Heart left ventricle (tissue), 16 donors: ENCODE measurements at regions not wholly inside any gene's neighbourhood (a gene's known extent, or its start where the extent isn't known, plus 50 kb on each side); places are given as distances from the start of the nearest gene placed in this dataset.
"Not testable (repeated sequence)": the region's sequence is repeated elsewhere in the genome, so short reads cannot be mapped to it uniquely, and the experiment has no call there.

Experiments used
- ATAC-seq, 4 donors: fragments of 200-7000 bp; cut with Tn5 transposase; one replicate each; pipeline ENCODE4 v1.9.1; 2020 to 2022; ENCODE audit warnings: moderate library complexity in 4 of 4, mild to moderate bottlenecking in 3 of 4, moderate number of reproducible peaks in 1 of 4
- DNase-seq, 5 donors: peaks; one replicate each; pipeline ENCODE4 v3.0.0-alpha.2; 2020
- H3K27ac ChIP-seq, 12 donors: fragments of 200-600 bp; sonication (generic) in 4 of 12; one replicate each; pipeline versions ENCODE4 v1.5.0 to v1.8.0; 2016 to 2022; ENCODE audit warnings: mild to moderate bottlenecking in 2 of 12
- H3K27me3 ChIP-seq, 9 donors: fragments of 200-600 bp; sonication (generic) in 2 of 9; one replicate each; pipeline versions ENCODE4 v1.5.1 to v1.8.0; 2016 to 2022; ENCODE audit warnings: mild to moderate bottlenecking in 3 of 9
- H3K36me3 ChIP-seq, 9 donors: fragments of 200-600 bp; sonication (generic) in 2 of 9; one replicate each; pipeline versions ENCODE4 v1.5.0 to v1.8.0; 2018 to 2022; ENCODE audit warnings: mild to moderate bottlenecking in 2 of 9
- H3K4me1 ChIP-seq, 12 donors: fragments of 200-600 bp; sonication (generic) in 4 of 12; one replicate each; pipeline versions ENCODE4 v1.5.0 to v1.8.0; 2016 to 2022; ENCODE audit warnings: mild to moderate bottlenecking in 3 of 12
- H3K4me3 ChIP-seq, 12 donors: fragments of 200-600 bp; sonication (generic) in 4 of 12; one replicate each; pipeline versions ENCODE4 v1.5.0 to v1.8.0; 2017 to 2022; ENCODE audit warnings: mild to moderate bottlenecking in 9 of 12, moderate library complexity in 4 of 12
- H3K9me3 ChIP-seq, 12 donors: fragments of 200-600 bp; sonication (generic) in 4 of 12; one replicate each; pipeline versions ENCODE4 v1.5.0 to v1.8.0; 2016 to 2022; ENCODE audit warnings: mild to moderate bottlenecking in 1 of 12
- CTCF ChIP-seq, 12 donors: fragments of 200-600 bp; sonication (generic) in 4 of 12; IDR thresholded peaks; one replicate each; pipeline versions ENCODE4 v1.5.0 to v1.8.0; 2018 to 2022; ENCODE audit warnings: antibody characterized with exemption in 12 of 12, mild to moderate bottlenecking in 5 of 12
- POLR2A ChIP-seq, 2 donors: fragments of 450-650 bp; IDR thresholded peaks; one replicate each; pipeline ENCODE4 v1.6.1; 2017; ENCODE audit warnings: antibody characterized with exemption in 2 of 2, mild to moderate bottlenecking in 2 of 2, moderate library complexity in 2 of 2
- WGBS, 4 donors: extraction: QIAGEN DNeasy Blood & Tissue Kit in 2 of 4; methylation state at CpG; one replicate each; pipeline versions ENCODE4 v1.1.5 to v1.1.7; 2013 to 2018; 5-methylcytosine and 5-hydroxymethylcytosine counted together
- intact Hi-C, 10 donors: fragments of 100-400 bp; cut with DNase I; formaldehyde crosslinking; loops; one replicate each; pipeline versions ENCODE4 v1.11.1 to v1.14.2; 2022
- donor health status: ischemic (EF 13 %, LVEDD 7.1; RV severe dilation, severe dysfunction).
- donor health status: healthy with polysubstance abuse.
- donor health status: DM: no; HTN: yes; CAD: no.
- donor health status: DM: no; HTN: no; CAD: no.
- donor health status: ischemic (EF 25% LVEDD 6.9; RV normal size, moderate dysfunction).
- donor health status: ischemic (EF 25% LVEDD 5.7; RV mildly dilated, moderate dysfunction).
- donor health status: healthy.
- donor health status: DM: yes; HTN: yes; CAD: no.
- donor health status: ischemic (EF 35%, LVEDD 5.7; RV mildly dilated, moderate dysfunction).
- donor health status: nonischemic (EF 11% LVEDD 7.7; RV severe dilation, severe dysfunction).
- donor health status: DM: yes; HTN: yes; CAD: no.
- donor health status: PGD.
- donor health status: ischemic (EF 29% LVEDD 5.4; RV normal size, mild dysfunction).
- donor health status: nonischemic (EF 23%, LVEDD 6.1; RV moderate dilation, normal function).

GRCh38 chr4:87720094-87720691 lies 70.1 kb downstream of the DMP1 start:
- Histone ChIP-seq H3K27ac (no peak overlapping the region), H3K4me1 (peaks cover 0 to 29% (median 15%) of the 10 kb centered on the region in 12 donors), H3K4me3 (no peak overlapping the region), H3K27me3 (no peaks in the 10 kb centered on the region), H3K9me3 (peaks cover 0 to 7% (median 0%) of the 10 kb centered on the region in 12 donors), H3K36me3 (no peaks in the 10 kb centered on the region)
- DNase-seq: no peak
- no peak for ATAC-seq
- intact Hi-C loops: no loop called here
- 74 to 84% (median 81%) methylated on average over 1 of the region's 1 CpG for WGBS, 4 donors
- TF ChIP-seq POLR2A (IDR thresholded peaks at IDR 0.05): no peak
- no peak for TF ChIP-seq CTCF (IDR thresholded peaks at IDR 0.05)

GRCh38 chr4:87725287-87725686 lies 74.1 kb upstream of the IBSP start:
- intact Hi-C loops: not testable (repeated sequence)

GRCh38 chr4:87732033-87732765 lies 67.2 kb upstream of the IBSP start:
- Histone ChIP-seq H3K4me3 (no peak overlapping the region), H3K9me3 (no peaks in the 10 kb centered on the region), H3K36me3 (no peaks in the 10 kb centered on the region), H3K27me3 (peaks cover 0 to 3% (median 0%) of the 10 kb centered on the region in 9 donors), H3K27ac (no peak overlapping the region), H3K4me1 (peaks cover 0 to 10% (median 0%) of the 10 kb centered on the region in 12 donors)
- peak in 2 of 4 donors; percentile 74 for ATAC-seq
- TF ChIP-seq CTCF (IDR thresholded peaks at IDR 0.05) (no peak), POLR2A (IDR thresholded peaks at IDR 0.05) (no peak)
- intact Hi-C loops: loop anchor here in 1 of 10 donors (1.0 kb wide), 1 partner anchor 34 kb away; no protein-coding TSS in a partner anchor
- WGBS, 4 donors: 57 to 69% (median 64%) methylated on average over 8 of the region's 8 CpGs
- no peak for DNase-seq

More at GRCh38 chr4:87725287-87725686, 74.1 kb upstream of the IBSP start:
- H3K9me3 ChIP-seq: peaks cover 0 to 16% (median 1%) of the 10 kb centered on the region in 12 donors
- not testable (repeated sequence) for DNase-seq, H3K4me3 ChIP-seq, H3K27ac ChIP-seq, ATAC-seq, H3K27me3 ChIP-seq, H3K36me3 ChIP-seq, H3K4me1 ChIP-seq
- 79 to 93% (median 80%) methylated on average over 1 of the region's 1 CpG for WGBS, 4 donors

- Histone ChIP-seq H3K9me3 (no peaks in the 10 kb centered on the region), H3K27me3 (peaks cover 0 to 3% (median 0%) of the 10 kb centered on the region in 9 donors), H3K36me3 (no peaks in the 10 kb centered on the region), H3K27ac (no peak overlapping the region), H3K4me1 (peaks cover 0 to 10% (median 0%) of the 10 kb centered on the region in 12 donors), H3K4me3 (no peak overlapping the region)
- DNase-seq (no peak), ATAC-seq (no peak)
- intact Hi-C loops: no loop called here
- TF ChIP-seq POLR2A (IDR thresholded peaks at IDR 0.05) (no peak), CTCF (IDR thresholded peaks at IDR 0.05) (no peak)
- WGBS, 4 donors: 56 to 69% (median 58%) methylated on average over 2 of the region's 2 CpGs
Measured at GRCh38 chr4:87734084-87734483, 65.3 kb upstream of the IBSP start.
